ENCODE measurements at regions not wholly inside any gene's neighbourhood (a gene's known extent, or its start where the extent isn't known, plus 50 kb on each side); places are given as distances from the start of the nearest gene placed in this dataset.

DNA sequence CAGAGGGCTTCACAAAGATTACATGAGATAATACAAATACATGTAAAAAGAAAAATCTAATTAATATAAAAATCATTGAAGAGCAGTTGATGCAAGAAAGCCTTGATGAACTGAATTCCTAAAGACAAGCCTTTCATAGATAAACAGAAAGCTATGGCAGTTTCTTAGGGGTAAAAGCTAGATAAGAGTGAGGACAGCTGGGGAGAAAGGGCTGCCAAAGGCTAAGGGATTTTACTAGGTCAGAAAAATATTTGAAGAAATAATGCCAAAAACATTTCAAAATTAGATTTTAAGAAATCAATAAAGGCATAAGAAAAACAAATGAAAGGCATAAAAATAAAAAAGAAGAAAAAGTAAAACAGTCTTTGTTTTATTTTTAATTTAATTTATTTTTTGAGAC lies 107.9 kb upstream of the ZNF366 start:
- no peak for DNase-seq (ENCODE audit: low read depth)
- TF ChIP-seq, protein P1, sequence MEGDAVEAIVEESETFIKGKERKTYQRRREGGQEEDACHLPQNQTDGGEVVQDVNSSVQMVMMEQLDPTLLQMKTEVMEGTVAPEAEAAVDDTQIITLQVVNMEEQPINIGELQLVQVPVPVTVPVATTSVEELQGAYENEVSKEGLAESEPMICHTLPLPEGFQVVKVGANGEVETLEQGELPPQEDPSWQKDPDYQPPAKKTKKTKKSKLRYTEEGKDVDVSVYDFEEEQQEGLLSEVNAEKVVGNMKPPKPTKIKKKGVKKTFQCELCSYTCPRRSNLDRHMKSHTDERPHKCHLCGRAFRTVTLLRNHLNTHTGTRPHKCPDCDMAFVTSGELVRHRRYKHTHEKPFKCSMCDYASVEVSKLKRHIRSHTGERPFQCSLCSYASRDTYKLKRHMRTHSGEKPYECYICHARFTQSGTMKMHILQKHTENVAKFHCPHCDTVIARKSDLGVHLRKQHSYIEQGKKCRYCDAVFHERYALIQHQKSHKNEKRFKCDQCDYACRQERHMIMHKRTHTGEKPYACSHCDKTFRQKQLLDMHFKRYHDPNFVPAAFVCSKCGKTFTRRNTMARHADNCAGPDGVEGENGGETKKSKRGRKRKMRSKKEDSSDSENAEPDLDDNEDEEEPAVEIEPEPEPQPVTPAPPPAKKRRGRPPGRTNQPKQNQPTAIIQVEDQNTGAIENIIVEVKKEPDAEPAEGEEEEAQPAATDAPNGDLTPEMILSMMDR (conservative IDR thresholded peaks at IDR 0.05; ENCODE audit: low read depth, low read length) = no peak
- H3K4me3 ChIP-seq (ENCODE audit: low read length) = no peak overlapping the region

DNA sequence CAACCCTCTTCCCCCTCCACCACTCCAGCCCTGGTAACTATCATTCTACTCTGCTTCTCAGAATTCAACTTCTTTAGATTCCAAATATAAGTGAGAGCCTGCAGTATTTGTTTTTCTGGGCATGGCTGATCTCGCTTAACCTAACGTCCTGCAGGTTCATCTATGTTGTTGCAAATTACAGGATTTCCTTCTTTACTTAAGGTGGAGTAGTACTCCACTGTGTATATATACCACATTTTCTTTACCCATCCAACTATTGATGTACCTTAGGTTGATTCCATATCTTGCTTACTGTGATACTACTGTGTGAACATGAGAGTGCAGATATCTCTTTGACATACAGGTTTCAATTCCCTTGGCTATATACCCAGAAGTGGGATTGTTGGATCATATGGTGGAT lies 106.3 kb upstream of the ZNF366 start:
- TF ChIP-seq, protein P1 (conservative IDR thresholded peaks at IDR 0.05; ENCODE audit: low read depth, low read length) = no peak
- no peak for DNase-seq (ENCODE audit: low read depth)
- H3K4me3 ChIP-seq (ENCODE audit: low read length) = no peak overlapping the region

DNA sequence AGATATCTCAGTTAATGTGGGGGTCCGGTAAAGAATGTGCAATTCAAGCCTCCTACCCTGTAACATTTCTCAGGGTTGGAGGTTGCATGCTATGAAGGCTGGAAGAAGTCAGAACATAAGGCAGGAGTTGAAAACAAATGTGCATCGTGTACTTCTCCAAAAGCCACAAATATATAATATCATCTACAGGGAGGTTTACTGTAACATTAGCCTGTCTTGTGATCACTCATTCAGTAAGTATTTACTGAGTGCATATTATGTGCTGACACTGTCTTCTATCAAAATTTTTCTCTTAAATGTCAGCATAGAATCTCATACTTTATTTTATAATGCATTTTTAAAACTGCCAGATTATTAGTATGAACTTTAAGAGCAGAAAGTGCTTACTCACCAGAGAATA lies 105.6 kb upstream of the ZNF366 start:
- DNase-seq (ENCODE audit: low read depth) = no peak
- TF ChIP-seq, protein P1 (conservative IDR thresholded peaks at IDR 0.05; ENCODE audit: low read depth, low read length) = no peak
- H3K4me3 ChIP-seq (ENCODE audit: low read length) = no peak overlapping the region

DNA sequence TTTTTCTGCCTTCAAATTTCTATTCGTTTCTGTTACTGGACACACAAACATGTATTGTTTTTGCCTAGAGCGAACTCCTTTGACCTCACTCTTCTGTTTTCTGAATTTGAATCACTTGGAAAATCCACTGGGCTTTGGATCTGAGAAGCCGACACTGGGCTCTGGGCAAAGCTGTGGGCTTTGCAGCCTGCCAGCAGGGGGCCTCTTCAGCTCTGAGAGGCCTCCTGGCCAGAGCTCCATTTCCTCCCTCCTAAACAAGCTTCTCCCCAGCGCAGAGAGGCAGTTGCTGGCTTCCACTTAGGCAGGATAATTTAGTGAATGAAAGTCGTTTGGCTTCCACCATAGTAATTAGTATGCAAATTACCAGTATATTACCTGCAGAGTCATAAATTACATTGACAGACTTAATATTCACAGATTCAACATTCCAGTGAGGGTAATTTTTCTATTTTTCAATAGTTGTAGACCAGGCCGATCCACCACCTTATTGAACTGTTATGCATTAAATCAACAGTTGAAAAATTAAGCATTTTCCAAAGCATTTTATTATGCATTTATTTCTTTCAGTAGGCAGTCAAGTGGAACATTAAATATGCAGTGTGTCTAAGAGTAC lies 104.0 kb upstream of the ZNF366 start:
- H3K4me3 ChIP-seq (ENCODE audit: low read length) = no peak overlapping the region
- DNase-seq (ENCODE audit: low read depth) = peak; percentile 34
- TF ChIP-seq, protein P1 (conservative IDR thresholded peaks at IDR 0.05; ENCODE audit: low read depth, low read length) = peak; percentile 100

DNA sequence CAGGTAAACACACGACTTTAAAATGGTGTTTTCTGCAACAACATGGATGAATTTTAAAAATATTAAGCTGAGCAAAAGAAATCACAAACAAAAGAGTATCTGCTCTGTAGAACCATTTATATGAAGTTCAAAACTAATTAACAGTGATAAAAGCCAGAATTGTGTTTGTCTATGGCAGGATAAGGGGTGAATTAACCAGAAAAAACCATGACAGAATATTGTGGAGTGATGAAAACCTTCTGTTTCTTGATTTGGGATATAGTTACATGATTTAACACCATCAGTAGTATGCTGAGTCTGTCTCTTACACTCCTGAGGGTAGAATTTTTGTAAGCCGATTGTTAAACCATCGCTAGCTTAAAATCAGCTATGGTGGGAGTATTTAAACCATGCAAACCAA lies 101.7 kb upstream of the ZNF366 start:
- TF ChIP-seq, protein P1 (conservative IDR thresholded peaks at IDR 0.05; ENCODE audit: low read depth, low read length) = no peak
- no peak for DNase-seq (ENCODE audit: low read depth)
- no peak overlapping the region for H3K4me3 ChIP-seq (ENCODE audit: low read length)

DNA sequence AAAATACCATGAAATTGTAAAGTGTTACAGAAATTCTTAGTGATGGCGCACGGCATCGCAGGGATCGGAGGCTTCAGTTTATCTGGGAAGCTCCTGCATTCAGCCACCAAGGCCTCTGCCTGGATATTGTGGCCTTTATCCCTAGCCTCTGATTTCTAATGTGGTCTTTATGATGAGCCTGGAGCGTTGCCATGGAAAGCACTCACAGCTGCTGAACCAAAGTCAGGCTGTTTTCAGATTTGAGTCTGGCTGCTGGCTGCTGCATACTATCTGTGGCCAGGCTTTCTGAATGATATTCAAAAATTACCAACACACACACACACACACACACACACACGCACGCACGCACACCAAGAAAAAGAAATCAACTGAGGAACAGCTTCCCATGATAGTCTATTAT lies 101.1 kb upstream of the ZNF366 start:
- no peak overlapping the region for H3K4me3 ChIP-seq (ENCODE audit: low read length)
- TF ChIP-seq, protein P1 (conservative IDR thresholded peaks at IDR 0.05; ENCODE audit: low read depth, low read length) = no peak
- DNase-seq (ENCODE audit: low read depth) = no peak

DNA sequence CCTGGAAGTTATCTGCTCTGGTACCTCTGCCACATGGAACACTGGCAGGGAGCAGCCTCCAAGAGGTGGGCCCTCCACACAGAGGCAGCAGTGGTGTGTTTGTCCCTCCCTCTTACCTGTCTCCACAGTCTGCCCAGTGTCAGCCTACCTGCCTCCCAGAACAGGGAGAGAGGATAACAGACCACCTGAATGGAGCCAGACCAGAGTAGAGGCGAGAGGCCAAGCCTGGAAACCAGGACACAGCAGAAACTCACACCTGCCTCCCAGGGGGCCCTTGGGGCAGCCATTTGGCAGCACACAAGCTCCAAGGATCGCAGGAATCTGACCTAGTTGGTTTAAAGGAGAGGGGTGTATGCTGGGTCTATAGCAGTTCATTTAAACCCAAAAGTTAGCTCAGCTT lies 100.2 kb upstream of the ZNF366 start:
- DNase-seq (ENCODE audit: low read depth) = no peak
- H3K4me3 ChIP-seq (ENCODE audit: low read length) = no peak overlapping the region
- TF ChIP-seq, protein P1 (conservative IDR thresholded peaks at IDR 0.05; ENCODE audit: low read depth, low read length) = no peak
